ENCODE measurements at regions not wholly inside any gene's neighbourhood (a gene's known extent, or its start where the extent isn't known, plus 50 kb on each side); places are given as distances from the start of the nearest gene placed in this dataset.

DNA sequence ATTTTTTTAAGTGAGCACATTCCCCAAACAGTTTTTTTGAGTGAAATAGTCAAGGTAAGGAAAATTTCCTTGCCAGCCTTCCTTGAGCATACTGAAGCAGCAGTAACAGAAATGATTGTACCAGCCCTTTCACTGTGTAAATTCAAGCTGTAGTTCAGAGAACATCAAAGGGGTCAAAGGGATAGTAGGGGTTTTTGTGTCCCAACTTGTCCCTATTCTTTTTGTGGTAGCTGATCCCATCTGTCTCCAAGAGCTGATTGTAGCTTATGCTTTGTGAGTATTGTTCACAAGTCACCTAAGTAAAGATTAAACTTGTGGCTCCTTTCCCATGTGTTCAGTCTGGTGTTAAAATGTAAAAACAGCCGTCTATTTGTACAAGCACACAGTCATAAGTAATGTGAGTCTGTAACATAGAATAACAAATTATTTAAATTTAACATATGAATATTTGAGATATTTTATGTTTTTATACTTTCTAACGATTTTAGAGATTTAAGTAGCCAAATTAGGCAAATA lies 185.0 kb downstream of the CENPW start:
- H3K4me3 ChIP-seq (ENCODE audit: low read length) = no peak overlapping the region
- no peak for DNase-seq (ENCODE audit: low read depth, low spot score)

GRCh38 chr6:126526547-126526946 lies 186.6 kb downstream of the CENPW start:
- H3K4me3 ChIP-seq (ENCODE audit: low read length) = no peak overlapping the region
- DNase-seq (ENCODE audit: low read depth, low spot score) = no peak

GRCh38 chr6:126526996-126527606 lies 187.2 kb downstream of the CENPW start:
- H3K4me3 ChIP-seq (ENCODE audit: low read length) = no peak overlapping the region
- no peak for DNase-seq (ENCODE audit: low read depth, low spot score)

- no peak for DNase-seq (ENCODE audit: low read depth, low spot score)
- no peak overlapping the region for H3K4me3 ChIP-seq (ENCODE audit: low read length)
These were observed 189.9 kb downstream of the CENPW start for GRCh38 chr6:126529637-126530362.

GRCh38 chr6:126530775-126531174 lies 190.9 kb downstream of the CENPW start:
- H3K4me3 ChIP-seq (ENCODE audit: low read length) = no peak overlapping the region
- DNase-seq (ENCODE audit: low read depth, low spot score) = no peak

DNA sequence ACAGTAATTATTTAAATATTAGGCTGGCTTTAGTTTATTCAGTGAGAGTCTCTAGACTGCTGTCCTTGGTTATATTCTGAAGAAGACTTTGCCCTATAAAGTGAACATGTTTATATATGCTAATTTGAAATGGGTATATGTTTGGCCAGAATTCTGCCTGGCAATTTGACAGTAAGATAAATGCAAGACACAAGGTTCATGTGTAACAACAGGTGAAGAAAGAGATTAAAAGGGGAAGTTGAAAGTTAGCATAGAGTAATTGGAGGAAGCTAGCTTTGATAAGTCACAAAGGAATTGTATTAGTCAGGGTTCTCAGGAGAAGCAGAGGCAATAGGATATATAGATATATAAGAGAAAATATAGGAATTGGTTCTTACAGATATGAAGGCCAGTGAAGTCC lies 191.4 kb downstream of the CENPW start:
- no peak overlapping the region for H3K4me3 ChIP-seq (ENCODE audit: low read length)
- no peak for DNase-seq (ENCODE audit: low read depth, low spot score)

- DNase-seq (ENCODE audit: low read depth, low spot score) = no peak
- H3K4me3 ChIP-seq (ENCODE audit: low read length) = no peak overlapping the region
These were observed 191.9 kb downstream of the CENPW start for GRCh38 chr6:126531840-126532239.

- H3K4me3 ChIP-seq (ENCODE audit: low read length) = no peak overlapping the region
- DNase-seq (ENCODE audit: low read depth, low spot score) = no peak
These were observed 194.5 kb downstream of the CENPW start for GRCh38 chr6:126534401-126534800.

DNA sequence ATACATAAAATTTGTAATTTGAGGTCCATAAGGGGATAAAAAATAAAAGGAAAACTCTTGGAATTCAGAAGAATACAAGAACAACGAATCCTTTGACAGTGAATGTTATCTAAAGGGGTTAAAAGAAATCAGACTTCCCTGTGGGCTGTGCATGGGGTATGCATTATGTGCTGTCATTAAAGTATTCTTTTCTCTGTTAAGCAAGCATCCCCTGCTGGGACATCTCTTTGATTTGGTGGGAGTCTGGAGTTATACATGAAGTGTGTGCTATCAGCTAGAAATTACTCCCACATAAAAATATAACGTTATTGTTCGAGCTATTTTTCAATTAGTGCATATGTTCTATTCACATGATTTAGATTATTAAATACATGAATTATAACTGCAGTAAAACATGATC lies 195.2 kb downstream of the CENPW start:
- H3K4me3 ChIP-seq (ENCODE audit: low read length) = no peak overlapping the region
- no peak for DNase-seq (ENCODE audit: low read depth, low spot score)

DNA sequence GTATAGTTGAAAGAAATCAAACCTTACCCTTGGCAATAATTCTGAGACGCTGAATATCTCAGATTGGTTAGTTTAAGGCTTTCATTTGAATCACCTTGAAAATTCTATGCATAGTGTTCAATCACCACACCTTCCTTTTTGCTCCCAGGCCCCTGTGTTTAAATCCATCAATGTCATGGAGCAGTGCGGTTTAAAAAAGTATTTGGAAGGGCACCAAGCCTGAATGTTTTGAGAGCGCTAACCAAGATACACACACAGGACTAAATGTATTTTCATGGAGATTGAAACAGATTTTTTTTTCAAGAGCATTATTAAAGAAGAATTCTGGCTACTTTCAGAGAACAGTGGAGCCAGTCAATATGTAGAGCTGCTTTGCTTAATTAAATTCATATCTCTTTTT lies 195.7 kb downstream of the CENPW start:
- DNase-seq (ENCODE audit: low read depth, low spot score) = no peak
- H3K4me3 ChIP-seq (ENCODE audit: low read length) = no peak overlapping the region

DNA sequence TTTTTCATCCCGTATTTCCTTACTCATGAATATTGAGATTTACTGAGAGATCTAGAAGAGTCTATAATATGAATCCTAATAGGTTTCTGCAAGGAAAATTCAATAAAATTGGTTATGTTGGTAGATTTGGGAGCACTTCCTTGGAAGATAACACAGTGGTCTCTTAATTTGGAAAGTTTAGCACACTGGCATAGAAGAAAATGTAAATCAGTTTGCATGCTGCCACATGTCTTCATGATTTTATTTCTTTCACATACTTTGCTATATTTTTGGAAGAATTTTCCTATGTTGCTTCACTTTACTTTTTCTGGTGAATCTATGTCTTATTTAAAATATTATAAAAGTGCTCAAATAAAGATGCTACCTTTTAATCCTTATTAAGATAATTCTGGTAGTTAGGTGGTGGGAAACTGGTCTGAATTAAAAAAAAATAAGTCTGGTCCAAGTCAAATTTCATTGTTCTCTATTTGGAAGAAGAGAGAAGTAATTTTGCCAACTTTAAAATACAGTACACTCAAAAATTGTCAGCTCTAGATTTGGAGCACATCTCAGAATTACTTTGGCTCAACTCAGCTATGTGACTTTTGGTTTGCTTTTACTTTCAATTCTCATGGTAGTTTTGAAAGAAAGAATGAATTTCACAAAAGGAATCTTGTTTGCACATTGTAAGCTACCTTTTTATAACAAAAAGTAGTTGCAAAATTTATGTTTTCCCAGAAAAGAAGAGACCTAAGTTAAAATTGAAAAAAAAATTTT lies 197.3 kb downstream of the CENPW start:
- DNase-seq (ENCODE audit: low read depth, low spot score) = no peak

GRCh38 chr6:126539022-126539421 lies 199.1 kb downstream of the CENPW start:
- DNase-seq (ENCODE audit: low read depth, low spot score) = no peak
- no peak overlapping the region for H3K4me3 ChIP-seq (ENCODE audit: low read length)

More for the DNA sequence above, 197.3 kb downstream of the CENPW start:
- H3K4me3 ChIP-seq (ENCODE audit: low read length) = no peak overlapping the region

- H3K4me3 ChIP-seq (ENCODE audit: low read length) = no peak overlapping the region
- no peak for DNase-seq (ENCODE audit: low read depth, low spot score)
These were observed 200.2 kb downstream of the CENPW start for GRCh38 chr6:126540161-126540560.

GRCh38 chr6:126541806-126542491 lies 202.0 kb downstream of the CENPW start:
- no peak for DNase-seq (ENCODE audit: low read depth, low spot score)

GRCh38 chr6:126546541-126547120 lies 206.7 kb downstream of the CENPW start:
- DNase-seq (ENCODE audit: low read depth, low spot score) = no peak
- no peak overlapping the region for H3K4me3 ChIP-seq (ENCODE audit: low read length)

More at GRCh38 chr6:126541806-126542491, 202.0 kb downstream of the CENPW start:
- no peak overlapping the region for H3K4me3 ChIP-seq (ENCODE audit: low read length)

DNA sequence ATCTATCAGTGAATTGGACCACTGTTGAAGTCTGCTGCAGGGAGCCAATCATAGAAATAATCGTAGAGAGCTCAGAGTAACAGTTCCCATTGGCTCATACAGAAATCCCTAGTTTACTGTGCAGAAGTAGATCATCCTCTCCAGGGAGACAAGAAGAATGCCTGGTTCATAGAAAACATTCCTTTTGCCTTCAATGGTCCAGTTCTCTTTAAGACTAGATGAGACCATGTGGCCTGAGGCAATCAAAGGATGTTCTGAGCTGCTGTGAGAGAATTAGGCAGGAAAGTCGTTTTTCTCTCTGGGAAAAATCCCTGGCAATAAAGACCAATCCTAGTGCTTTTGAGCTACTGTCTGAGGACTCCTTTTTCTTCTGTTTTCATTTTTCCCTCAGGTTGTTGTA lies 208.4 kb downstream of the CENPW start:
- H3K4me3 ChIP-seq (ENCODE audit: low read length) = no peak overlapping the region
- DNase-seq (ENCODE audit: low read depth, low spot score) = no peak

GRCh38 chr6:126550323-126550722 lies 210.4 kb downstream of the CENPW start:
- DNase-seq (ENCODE audit: low read depth, low spot score) = no peak
- H3K4me3 ChIP-seq (ENCODE audit: low read length) = no peak overlapping the region

DNA sequence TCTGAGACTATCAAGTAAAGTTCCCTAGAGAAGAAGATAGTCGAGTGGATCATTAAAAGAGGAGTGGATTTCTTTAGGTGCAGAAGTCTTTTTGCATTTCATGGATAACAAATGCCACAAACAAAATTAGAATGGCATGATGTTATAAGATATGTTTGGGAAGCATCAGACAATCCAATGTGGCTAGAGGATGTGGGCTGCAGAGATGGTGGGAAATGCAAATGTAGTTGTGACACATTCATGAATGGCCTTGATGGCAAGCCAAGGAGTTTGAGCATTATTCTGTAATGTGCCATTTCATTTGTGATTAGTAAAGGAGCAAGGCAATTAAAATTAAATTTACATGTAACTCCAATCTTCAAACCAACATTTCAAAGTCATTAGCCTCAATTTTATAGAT lies 211.9 kb downstream of the CENPW start:
- no peak overlapping the region for H3K4me3 ChIP-seq (ENCODE audit: low read length)
- no peak for DNase-seq (ENCODE audit: low read depth, low spot score)

DNA sequence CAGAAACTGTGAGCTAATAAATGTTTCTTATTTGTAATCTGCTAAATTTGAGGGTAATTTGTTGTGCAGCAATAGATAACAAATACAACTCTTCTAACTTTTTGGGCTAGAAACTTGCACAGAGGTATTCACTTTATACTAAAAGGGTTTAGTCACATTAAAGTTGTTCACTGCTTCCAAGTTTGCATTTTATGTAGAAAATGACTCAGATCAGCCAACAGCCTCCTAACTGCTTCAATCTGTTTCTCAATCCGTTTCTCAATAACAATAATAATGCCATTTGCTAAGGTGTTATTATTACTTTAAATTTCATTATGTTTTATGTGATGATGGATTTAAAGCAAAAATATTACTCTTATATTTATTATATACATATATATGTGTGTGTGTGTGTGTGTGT lies 213.9 kb downstream of the CENPW start:
- no peak overlapping the region for H3K4me3 ChIP-seq (ENCODE audit: low read length)
- DNase-seq (ENCODE audit: low read depth, low spot score) = no peak
